ENCODE measurements at regions not wholly inside any gene's neighbourhood (a gene's known extent, or its start where the extent isn't known, plus 50 kb on each side); places are given as distances from the start of the nearest gene placed in this dataset.
"Not testable (repeated sequence)": the region's sequence is repeated elsewhere in the genome, so short reads cannot be mapped to it uniquely, and the experiment has no call there.

DNA sequence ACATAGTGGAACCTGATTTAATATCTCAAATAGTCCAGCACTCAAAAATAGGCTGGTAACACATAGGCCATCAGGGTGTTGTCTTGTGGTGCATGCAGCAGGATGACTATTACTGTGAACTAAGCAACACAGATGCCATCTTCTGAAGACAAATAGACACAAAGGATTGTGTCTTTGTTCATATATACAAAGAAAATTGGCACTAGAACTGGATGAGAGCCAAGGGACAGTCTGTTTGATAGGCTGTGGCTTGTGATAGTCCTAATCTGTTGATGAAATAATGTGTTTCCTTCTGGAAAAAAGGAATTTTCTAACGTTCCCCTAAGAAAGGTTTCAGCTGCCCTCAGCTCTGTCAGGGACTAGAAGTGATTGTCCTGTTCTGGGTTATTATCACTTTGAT, 129.8 kb downstream of the TPBG start:
- no peak overlapping the region for H3K4me3 ChIP-seq
- H3K36me3 ChIP-seq: no peaks in the 10 kb centered on the region
- no peaks in the 10 kb centered on the region for H3K27me3 ChIP-seq
- no peaks in the 10 kb centered on the region for H3K9me3 ChIP-seq
- no peaks in the 10 kb centered on the region for H3K4me1 ChIP-seq
- TF ChIP-seq, protein P1, sequence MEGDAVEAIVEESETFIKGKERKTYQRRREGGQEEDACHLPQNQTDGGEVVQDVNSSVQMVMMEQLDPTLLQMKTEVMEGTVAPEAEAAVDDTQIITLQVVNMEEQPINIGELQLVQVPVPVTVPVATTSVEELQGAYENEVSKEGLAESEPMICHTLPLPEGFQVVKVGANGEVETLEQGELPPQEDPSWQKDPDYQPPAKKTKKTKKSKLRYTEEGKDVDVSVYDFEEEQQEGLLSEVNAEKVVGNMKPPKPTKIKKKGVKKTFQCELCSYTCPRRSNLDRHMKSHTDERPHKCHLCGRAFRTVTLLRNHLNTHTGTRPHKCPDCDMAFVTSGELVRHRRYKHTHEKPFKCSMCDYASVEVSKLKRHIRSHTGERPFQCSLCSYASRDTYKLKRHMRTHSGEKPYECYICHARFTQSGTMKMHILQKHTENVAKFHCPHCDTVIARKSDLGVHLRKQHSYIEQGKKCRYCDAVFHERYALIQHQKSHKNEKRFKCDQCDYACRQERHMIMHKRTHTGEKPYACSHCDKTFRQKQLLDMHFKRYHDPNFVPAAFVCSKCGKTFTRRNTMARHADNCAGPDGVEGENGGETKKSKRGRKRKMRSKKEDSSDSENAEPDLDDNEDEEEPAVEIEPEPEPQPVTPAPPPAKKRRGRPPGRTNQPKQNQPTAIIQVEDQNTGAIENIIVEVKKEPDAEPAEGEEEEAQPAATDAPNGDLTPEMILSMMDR (IDR thresholded peaks at IDR 0.05): no peak
- no peak for TF ChIP-seq POLR2A (IDR thresholded peaks at IDR 0.05)
- H3K27ac ChIP-seq: no peak overlapping the region
- DNase-seq: no peak

DNA sequence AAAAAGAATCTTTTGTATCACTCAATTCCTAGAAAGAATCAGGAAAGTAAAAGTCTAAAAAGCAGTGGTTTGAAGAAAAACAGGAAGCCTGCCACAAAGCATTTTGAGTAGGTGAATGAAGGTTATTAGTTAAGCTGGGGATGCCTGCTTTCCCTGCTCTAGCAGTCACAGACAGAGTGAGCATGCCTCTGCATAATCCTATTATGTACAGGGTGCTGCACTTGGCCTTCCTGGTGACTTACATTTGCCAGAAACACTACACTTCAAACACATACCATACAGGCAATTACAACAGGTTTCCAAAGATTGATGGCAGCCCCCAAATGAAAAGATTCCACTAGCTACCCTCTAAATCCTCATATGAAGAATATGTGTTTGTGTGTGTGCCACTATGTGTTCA, 130.8 kb downstream of the TPBG start:
- TF ChIP-seq, protein P1 (IDR thresholded peaks at IDR 0.05): no peak
- no peak for TF ChIP-seq POLR2A (IDR thresholded peaks at IDR 0.05)

DNA sequence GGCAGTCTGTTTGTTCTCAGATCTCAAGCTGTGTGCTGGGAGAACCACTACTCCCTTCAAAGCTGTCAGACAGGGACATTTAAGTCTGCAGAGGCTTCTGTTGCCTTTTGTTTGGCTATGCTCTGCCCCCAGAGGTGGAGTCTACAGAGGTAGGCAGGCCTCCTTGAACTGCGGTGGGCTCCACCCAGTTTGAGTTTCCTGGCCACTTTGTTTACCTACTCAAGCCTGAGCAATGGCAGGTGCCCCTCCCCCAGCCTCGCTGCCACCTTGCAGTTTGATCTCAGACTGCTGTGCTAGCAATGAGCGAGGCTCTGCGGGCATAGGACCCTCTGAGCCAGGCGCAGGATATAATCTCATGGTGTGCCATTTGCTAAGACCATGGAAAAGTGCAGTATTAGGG, 138.3 kb downstream of the TPBG start:
- H3K4me3 ChIP-seq, H3K9me3 ChIP-seq, H3K27me3 ChIP-seq, H3K36me3 ChIP-seq, DNase-seq, H3K27ac ChIP-seq, H3K4me1 ChIP-seq: not testable (repeated sequence)

More for the DNA sequence above, 130.8 kb downstream of the TPBG start:
- Histone ChIP-seq H3K27me3 (no peaks in the 10 kb centered on the region), H3K4me3 (no peak overlapping the region), H3K9me3 (no peaks in the 10 kb centered on the region), H3K4me1 (no peaks in the 10 kb centered on the region), H3K27ac (no peak overlapping the region), H3K36me3 (no peaks in the 10 kb centered on the region)
- DNase-seq: no peak

DNA sequence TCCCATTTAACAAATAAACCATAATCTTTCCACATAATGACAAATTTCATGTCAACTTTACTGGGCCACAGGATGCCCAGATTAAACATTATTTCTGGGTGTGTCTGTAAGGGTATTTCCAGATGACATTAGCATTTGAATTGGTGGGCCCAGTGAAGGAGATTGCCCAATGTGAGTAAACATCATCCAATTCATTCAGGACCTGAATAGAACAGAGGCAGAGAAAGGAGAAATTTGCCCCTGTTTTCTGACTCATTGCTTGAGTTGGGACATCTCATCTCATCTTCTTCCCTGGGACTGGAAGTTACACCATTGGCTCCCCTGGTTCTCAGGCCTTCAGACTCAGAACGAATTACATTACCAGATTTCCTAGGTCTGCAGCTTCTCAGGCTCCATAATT, 142.9 kb downstream of the TPBG start:
- H3K27ac ChIP-seq: no peak overlapping the region
- no peak overlapping the region for H3K4me3 ChIP-seq
- TF ChIP-seq POLR2A (IDR thresholded peaks at IDR 0.05): no peak
- TF ChIP-seq, protein P1 (IDR thresholded peaks at IDR 0.05): no peak
- no peaks in the 10 kb centered on the region for H3K27me3 ChIP-seq
- no peaks in the 10 kb centered on the region for H3K9me3 ChIP-seq
- DNase-seq: no peak
- H3K4me1 ChIP-seq: no peaks in the 10 kb centered on the region
- no peaks in the 10 kb centered on the region for H3K36me3 ChIP-seq

DNA sequence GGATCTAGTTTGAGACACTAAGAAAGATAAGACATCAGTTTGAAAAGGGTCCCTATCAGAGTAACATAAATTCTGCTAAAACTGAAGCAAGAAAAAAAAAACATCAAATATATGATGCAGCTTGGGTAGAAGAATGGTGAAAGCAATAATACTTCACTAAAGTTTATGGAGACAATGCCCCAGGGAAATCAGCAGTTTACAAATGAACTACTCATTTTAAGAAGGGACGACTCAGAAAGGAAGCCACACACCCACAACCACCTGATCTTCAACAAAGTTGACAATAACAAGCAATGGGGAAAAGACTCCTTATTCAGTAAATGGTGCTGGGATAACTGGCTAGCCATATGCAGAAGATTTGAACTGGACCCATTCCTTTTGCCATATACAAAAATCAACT, 143.5 kb downstream of the TPBG start:
- Histone ChIP-seq H3K4me3 (no peak overlapping the region), H3K9me3 (no peaks in the 10 kb centered on the region), H3K4me1 (no peaks in the 10 kb centered on the region), H3K27me3 (no peaks in the 10 kb centered on the region), H3K36me3 (no peaks in the 10 kb centered on the region), H3K27ac (no peak overlapping the region)
- no peak for DNase-seq
- TF ChIP-seq, protein P1 (IDR thresholded peaks at IDR 0.05): no peak

DNA sequence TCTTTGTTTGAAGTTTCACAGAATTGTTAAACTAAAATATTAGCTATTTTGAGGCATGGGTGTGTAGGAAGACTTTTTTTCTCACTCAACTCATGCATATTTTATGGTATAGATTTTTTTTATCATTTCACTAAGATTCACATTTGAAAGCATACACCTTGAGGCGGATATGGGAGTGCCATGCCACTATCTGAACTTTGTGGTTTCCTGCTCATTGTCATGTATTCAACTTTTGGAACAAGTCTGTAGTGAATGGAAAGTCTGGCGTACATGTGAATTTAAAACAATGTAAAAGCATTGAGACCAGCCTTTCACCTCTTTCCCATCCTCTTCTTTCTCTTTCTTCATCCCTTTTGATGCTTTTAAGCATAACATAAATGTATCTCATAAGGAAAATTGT, 147.9 kb downstream of the TPBG start:
- DNase-seq: no peak
- H3K27ac ChIP-seq: no peak overlapping the region
- H3K36me3 ChIP-seq: no peaks in the 10 kb centered on the region
- no peak for TF ChIP-seq POLR2A (IDR thresholded peaks at IDR 0.05)
- TF ChIP-seq, protein P1 (IDR thresholded peaks at IDR 0.05): no peak
- H3K9me3 ChIP-seq: no peaks in the 10 kb centered on the region
- H3K4me3 ChIP-seq: no peak overlapping the region
- H3K27me3 ChIP-seq: no peaks in the 10 kb centered on the region
- H3K4me1 ChIP-seq: no peaks in the 10 kb centered on the region

DNA sequence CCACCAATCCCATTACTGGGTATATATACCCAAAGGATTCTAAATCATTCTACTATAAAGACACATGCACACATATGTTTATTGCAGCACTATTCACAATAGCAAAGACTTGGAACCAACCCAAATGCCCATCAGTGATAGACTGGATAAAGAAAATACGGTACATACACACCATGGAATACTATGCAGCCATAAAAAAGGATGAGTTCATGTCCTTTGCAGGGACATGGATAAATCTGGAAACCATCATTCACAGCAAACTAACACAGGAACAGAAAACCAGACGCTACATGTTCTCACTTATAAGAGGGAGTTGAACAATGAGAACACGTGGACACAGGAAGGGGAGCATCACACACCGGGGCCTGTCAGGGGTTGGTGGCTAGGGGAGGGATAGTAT, 154.3 kb downstream of the TPBG start:
- not testable (repeated sequence) for H3K27me3 ChIP-seq, H3K4me3 ChIP-seq, H3K9me3 ChIP-seq, H3K27ac ChIP-seq, DNase-seq, H3K4me1 ChIP-seq, H3K36me3 ChIP-seq
